Retina (tissue), 1 donor: ENCODE measurements at regions not wholly inside any gene's neighbourhood (a gene's known extent, or its start where the extent isn't known, plus 50 kb on each side); places are given as distances from the start of the nearest gene placed in this dataset.

Experiments
- DNase-seq: peaks from one replicate; pipeline ENCODE4 v3.0.0-alpha.2; 2016

DNA sequence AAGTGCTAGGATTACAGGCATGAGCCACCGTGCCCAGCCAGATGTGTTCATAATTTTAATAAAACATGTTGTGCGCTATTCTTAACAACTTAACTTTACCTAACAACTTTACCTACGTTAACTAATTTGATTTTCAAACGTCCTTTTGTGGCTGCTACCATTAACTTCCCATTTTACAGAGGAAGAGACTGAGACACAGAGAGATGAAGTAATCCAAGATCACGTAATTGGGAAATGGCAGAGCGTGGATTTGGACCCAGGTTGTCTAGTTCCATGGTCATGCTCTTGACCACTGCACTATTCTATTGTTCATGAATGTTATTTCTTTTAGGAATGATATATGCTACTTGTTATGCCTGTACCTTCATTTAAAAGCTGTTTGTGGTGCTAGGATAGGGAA, 80.3 kb upstream of the MTPN start:
- no peak for DNase-seq

DNA sequence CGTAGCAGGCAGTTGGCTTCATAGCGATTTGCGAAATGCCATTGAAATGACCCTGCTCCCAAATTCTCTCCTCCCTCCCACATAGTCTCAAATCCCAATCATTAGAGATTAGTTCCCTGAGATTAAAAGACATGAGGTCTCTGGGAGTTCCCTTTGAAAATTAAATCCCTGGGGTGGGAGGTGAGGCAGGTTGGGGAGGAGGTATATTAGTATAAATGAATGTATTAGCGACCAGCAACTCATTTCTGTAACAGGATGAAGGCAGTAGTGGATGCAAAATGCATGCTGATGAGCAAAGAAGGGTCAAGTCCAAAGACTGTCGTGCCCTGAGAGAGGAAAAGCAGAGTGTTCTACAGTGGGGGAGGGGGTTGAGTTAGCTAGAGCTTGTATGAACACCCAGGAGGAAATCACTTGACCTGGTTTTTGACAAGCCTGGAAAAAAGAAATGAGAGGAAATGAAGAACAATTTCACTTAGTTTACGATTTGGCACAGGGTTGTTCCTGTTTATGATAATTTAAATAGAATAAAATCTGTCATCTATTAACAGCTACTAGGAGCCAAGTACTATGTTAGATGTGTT, 79.6 kb upstream of the MTPN start:
- DNase-seq = peak; percentile 24

DNA sequence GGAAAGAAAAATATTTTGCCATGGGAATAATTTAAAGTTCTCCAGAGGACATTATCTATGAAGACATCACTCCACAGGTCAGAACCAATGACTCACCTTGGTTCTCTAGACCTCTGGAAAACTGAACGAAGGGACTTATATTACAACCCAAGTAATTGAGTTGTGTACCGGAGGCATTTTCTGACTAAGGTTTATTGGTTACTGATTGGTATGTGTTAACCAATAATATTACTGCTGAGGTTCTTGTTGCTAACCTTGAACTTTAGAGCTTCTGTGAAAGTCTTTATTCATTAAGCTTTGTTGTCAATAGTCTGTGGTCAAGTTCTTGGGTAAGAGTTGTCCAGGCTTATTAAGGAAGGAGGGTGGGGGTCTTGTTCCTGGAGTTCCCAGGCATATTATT, 78.1 kb upstream of the MTPN start:
- no peak for DNase-seq

DNA sequence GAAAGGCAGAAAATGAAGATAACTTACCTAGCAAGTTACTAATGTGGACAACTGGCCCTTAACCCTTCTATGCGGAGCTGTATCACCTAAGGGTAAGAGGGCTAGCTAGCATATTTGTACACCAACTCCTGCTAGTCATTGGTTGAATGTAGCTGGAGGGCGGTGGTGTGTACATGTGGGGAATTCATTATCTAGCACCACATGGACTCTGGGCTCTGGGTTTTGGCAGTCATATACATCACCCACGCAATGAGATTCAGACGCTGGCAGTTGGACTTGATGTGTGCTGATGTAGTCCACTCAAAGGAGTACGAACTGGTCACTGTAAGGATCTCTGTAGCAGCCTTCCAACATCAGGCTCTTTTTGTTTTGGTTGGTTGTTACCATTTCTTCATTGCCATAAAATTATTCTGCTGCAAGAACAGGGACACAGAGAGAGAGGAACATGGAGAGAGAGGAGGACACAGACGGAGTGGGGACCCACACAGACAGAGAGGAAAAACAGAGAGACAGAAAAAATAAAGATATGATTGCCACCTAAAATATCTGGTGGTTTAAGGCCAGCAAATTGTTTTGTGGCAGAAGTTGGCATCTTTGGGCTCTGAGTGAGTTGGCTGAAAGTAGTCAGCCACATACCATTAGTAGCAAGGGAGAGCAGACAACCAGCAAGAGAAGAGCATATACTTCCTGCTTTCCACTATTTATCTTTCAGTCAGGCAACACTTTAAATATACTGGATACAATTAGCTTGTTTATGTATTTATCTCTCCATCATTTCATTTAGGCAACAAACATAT, 76.7 kb upstream of the MTPN start:
- DNase-seq = no peak

DNA sequence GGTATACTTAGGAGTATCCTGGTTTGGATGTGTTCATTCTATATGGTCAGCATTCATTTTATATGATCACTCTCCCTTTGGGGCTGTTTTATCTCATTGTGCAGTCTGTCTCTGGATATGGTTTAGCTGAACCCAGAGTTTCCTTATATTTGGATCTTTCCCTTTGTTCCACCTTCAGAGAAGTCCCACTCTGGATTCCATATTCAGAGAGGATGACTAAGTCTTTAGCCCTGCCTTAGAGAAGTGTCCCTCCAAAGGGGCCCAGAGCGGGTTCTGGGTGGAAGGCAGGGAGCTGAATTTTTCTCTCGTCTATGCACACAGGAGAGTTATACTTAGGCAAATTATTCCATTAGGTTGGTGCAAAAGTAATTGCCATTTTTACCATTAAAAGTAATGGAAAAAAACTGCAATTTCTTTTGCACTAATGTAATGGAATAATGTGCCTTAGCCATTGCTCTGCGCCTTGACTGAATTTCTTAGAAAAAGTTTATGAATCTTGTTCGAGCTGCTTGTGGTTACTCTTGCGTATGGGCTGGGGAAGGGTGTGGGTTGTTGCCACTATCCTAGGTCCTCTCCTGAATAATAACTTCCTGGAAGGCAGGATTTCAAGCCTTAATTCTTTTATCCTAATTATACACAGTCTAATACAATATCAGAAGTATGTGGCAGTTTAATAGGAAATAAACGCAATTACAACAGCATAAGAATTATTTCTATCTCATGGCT, 74.2 kb upstream of the MTPN start:
- DNase-seq = no peak

DNA sequence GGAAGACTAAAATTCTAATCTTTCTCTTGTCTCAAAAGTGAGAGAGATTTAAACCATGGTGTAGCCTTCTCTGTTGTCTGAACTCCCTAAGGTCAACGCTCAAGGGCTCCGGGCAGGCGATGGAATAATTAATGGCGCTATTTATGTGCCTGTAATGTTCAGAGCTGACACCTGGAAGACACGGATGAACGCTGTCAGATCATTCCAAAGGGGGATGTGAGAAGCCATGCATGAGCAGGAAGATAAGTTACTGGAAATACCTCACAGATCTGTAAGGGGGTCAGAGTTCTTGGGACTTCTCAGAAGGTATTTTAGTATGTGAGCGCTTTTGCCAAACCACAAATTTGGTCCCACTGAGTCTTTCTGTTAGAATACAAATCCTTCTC, 73.3 kb upstream of the MTPN start:
- peak; percentile 42 for DNase-seq

DNA sequence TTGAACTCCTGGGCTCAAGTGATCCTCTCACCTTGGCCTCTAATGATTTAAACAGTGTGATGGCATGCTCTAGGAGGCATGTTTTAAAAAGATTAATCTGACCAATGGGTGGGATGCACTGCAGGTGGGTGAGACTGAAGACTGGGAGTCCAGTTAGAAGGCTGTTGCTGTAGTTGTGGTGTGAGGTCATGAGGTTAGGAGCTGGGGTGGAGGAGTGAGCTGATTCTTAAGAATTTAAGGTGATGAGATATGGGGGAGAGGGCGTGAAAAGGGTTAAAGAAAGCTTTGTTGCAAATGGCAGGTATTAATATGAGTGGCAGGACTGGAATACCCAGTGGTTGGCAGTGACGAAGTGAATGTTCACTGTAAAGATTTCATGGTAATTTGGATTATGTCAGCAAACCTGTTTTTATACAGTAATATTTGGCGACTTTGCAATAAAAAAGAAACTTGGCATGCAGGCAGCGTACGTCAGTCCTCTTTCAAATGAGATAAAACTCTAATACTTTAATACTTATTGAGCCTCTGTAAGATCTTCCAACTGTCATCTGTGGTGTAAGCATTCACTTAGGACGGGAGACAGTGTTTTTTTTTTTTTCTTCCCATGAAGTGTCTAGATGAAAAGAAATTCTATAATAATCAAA, 72.8 kb upstream of the MTPN start:
- DNase-seq = peak; percentile 20

DNA sequence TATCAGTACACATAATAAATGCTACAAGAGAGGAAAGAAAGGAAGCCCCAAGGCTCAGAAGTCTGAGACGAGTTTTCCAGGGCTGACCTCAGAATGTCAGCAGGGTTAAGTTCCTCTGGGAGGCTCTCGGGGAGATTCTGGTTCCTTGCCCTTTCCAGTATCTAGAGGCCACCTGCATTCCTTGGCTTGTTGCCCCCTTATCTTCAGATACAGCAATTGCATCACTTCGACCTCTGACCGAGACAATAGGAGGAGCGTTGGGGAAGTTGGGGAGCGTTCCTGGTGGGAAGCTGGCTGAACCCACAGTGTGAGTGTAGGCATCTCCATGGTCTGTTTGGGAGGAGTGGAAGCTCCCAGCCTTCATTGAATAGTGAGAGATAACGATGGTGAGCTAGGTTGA, 72.0 kb upstream of the MTPN start:
- DNase-seq = no peak

DNA sequence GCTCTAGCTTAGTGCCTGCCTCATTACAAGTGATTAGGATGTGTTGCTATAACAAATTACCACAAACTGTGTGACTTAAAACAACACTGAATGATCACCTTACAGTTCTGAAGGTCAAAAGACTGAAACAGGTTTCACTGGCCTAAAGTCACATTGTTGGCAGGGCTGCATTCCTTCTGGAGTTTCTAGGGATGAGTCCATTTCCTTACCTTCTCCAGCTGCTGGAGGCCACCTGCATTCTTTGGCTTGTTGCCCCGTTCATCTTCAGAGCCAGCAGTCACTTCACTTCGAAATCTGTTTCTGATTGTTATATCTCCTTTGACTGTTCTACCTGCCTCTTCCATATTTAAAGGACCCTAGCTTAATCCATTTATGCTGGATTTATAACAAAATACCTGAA, 69.4 kb upstream of the MTPN start:
- no peak for DNase-seq

DNA sequence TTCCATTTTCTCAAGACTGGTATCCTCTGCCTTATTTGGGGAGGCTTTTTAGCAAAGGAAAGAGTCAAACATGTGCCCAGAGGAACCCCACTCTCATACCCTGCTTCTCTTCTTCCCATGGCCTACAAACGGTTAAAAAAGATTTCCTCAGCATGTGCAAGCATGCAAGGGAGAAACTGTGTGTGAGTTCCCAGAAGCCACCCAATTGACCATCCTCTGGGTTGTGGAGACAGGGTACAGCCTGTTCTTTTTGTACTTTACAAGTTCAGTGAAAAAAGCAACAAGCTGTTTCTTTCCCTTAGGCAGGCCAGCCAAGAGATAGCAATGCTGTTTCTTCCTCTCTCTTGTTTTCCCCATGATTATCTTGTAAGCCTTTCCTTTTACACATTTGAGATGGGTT, 68.8 kb upstream of the MTPN start:
- DNase-seq = no peak

DNA sequence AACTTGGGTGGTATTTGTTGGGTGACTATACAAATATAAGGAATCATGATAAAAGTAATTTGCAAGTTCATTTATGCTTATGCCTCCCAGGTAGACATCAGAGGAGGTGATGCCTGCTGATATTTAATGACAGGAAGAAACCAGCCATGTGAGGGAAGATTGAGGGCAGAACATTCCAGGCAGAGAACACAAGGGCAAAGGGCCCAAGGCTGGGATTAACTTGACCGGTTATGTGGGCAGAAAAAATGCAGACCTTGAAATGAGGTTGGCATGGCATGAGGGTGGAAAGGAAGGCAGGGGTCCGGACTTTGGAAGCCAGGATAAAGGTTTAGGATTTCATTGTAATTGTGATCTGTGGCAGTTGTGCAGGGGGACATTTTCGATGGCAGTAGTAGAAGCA, 68.0 kb upstream of the MTPN start:
- no peak for DNase-seq

DNA sequence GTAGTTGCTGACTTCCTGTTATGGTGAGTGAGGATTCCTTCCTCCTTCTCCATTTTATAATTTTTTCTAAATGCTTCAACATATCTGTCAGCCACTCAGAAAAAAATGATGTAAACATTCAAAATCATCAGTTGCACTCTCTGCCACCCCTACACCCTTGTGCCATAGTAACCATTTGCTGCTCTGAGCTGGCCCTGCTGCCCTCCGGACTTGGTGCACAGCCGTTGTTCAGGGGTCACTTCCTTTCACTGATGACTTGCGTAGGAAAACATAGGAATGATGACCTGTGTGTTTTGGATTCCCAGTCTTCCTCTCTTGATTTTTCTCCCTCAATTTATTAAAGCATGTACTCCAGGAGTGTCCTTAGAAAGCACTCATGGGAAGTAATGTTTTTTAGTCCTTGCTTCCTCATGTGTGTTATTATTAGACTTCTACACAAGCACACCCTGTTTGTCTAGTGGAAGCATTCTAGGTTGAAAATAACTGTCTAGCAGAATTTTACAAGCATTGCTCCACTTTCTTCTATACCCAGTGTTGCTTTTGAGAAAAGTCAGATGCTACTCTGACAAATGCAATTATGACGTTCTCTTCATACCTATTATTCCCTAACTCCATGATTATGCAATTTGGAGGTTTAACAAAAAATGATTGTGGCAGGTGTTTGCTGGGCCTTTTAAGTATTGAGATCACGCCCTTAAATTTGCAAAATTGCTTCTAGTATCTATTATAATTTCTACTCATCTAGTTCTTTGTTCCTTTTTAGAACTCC, 62.6 kb upstream of the MTPN start:
- DNase-seq = no peak

DNA sequence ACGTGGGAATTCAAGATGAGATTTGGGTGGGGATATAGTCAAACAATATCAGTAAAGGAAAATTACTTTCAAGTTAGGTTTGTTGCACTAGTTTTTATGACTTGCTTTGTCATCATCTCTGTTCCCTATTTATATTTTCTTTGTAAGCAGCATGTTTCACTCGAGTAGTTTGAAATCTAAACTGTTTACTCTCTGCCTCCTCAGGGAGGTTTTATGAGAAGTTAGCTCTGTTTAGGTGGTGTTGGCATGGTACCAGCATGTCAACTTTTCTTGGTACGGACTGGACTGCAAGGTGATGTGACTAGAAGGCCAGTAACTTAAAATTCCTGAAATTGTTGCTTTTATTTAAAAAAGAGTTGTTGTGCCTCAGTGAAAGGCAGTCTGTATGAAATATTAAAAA, 59.2 kb upstream of the MTPN start:
- no peak for DNase-seq

DNA sequence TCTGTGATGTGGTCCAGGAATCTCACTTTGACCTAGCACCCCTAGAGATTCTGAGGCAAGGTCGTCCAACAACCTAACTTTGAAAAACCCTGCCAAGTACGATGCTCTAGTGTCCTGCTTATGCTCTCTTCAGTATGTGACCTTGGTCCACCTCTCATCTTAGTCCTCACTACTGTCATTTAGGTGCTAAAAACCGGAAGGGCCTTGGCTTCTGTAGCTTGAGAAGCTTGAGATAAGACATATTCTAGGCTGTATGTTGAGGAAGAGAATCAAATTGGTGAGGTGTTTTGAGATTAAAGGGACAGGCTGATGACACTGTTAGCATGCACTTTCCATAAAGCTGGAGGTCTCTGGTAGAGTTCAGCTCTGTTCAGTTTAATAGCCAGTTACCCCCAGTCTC, 57.0 kb upstream of the MTPN start:
- DNase-seq = no peak

DNA sequence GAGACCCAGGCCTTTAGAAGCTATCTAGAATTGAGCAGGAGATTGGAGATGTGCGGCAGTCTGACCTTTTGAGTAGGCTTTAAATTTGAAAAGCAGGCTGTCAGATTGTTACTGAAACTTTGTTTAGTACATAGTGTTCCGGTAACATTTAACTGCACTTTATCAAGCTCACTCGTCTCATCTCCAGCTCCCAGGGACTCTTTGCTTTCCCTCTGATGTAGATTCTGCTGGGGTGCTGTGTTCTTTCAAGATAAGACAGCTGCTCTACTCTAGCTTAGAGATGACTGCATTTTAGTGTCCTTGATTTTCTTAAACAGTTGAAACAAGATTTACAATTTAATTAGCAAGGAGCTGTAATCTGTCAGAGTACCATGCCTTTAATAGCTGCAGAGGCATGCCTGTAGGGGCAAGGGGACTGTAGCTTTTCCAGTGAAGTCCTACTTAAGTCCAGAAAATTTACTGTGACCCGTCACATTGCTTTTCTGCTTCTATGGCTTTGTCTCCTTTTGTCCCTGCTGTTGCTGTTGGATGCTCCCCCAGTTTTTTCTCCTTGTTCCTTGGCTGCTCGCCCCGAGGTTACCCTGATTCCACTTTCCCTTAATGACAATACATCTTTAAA, 56.4 kb upstream of the MTPN start:
- no peak for DNase-seq

DNA sequence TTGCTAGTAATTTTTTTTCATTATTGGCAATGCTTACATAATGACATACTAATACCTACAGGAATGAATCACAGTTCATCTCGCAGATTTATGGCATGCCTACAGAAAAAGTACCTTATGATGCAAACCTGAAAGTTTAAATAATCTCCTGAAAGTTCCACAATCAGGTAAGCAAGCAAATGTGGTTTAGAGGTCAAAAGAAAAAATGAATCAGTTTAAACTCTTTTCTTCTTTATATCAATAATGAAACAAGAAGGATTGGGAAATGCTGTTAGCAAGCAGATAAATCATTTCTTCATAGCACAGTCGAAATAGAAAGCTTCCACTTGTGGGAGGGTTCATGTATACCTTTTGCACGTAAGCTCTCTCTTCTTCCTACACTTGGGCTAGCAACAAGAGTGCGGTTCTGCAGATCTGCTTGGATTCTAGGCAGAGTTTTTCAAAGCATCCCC, 53.7 kb upstream of the MTPN start:
- no peak for DNase-seq

DNA sequence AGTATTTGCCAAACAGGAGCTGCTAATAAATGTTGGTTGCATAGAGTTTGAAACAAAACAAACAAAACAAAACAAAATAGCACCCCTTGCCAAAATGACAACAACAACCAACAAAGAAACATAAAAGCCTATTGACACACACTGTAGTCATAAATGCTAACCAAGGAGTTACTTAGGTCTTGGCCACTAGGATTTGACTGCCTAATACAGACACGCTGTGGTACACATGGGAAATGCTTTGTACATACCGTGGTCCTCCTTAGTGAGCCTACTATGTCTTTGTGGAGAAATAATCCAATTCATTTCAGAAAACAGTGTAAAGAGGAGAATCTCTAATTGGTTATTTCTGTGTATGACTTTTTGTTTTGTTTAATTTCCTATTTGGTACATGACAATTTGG, 53.2 kb upstream of the MTPN start:
- no peak for DNase-seq

DNA sequence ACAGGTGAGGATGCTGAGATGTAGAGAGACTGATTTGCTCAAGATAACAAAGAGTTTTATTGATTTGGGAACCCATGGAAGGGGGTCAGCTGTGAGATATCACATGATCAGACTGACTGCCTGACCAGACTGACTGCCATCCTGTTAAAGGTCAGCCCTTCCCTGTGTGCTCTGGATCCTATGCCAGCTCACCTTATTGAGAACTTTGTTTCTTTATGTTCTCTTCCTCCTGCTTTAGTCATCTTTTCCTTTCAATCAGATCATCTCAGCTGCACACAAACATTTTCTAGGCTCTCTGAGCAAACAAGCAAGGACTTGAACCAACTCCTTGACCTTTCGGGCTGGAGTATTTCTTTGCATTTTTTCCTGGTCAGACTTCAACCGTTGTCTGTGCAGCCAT, 50.0 kb upstream of the MTPN start:
- no peak for DNase-seq
